ENCODE measurements at regions not wholly inside any gene's neighbourhood (a gene's known extent, or its start where the extent isn't known, plus 50 kb on each side); places are given as distances from the start of the nearest gene placed in this dataset.

- Histone ChIP-seq H3K23ac (ENCODE audit: low read depth, low read length, poor library complexity) (no peak overlapping the region), H2BK15ac (ENCODE audit: low read length) (no peak overlapping the region), H3K18ac (ENCODE audit: low read length) (no peak overlapping the region), H4K8ac (ENCODE audit: low read depth, low read length) (peak overlapping the region; percentile 6), H4K91ac (ENCODE audit: low read depth, low read length, poor library complexity) (no peak overlapping the region), H2BK12ac (ENCODE audit: low read length) (no peak overlapping the region), H2AFZ (ENCODE audit: low read length) (no peak overlapping the region), H3K36me3 (replicated peaks in 1 of 2; ENCODE audit: control insufficient read depth in 2 of 2, insufficient read depth in 2 of 2, low read length in 2 of 2) (no peaks in the 10 kb centered on the region), H2BK120ac (ENCODE audit: low read depth, low read length) (no peak overlapping the region), H3K4me2 (ENCODE audit: insufficient read depth, low read length, poor library complexity, severe bottlenecking) (no peak overlapping the region), H3K4me1 (ENCODE audit: control insufficient read depth in 2 of 2, insufficient read depth in 1 of 2, low read depth in 1 of 2, low read length in 2 of 2) (no peaks in the 10 kb centered on the region), H3K27ac (replicated peaks; ENCODE audit: low read length) (no peak overlapping the region), H3K14ac (ENCODE audit: low read length) (no peak overlapping the region), H2AK5ac (ENCODE audit: low read depth, low read length) (no peak overlapping the region), H3K27me3 (ENCODE audit: control insufficient read depth in 3 of 3, insufficient read depth in 3 of 3, low read depth in 1 of 3, low read length in 3 of 3) (no peaks in the 10 kb centered on the region), H3K79me1 (ENCODE audit: low read depth, low read length) (no peaks in the 10 kb centered on the region), H3K9me3 (replicated peaks in 1 of 2; ENCODE audit: control insufficient read depth in 2 of 2, insufficient read depth in 1 of 2, low read depth in 1 of 2, low read length in 2 of 2) (no peaks in the 10 kb centered on the region), H3K9ac (ENCODE audit: low read depth, low read length, poor library complexity) (no peak overlapping the region), H2BK5ac (ENCODE audit: low read length) (no peak overlapping the region), H3K4me3 (ENCODE audit: low read length in 2 of 2) (no peak overlapping the region), H3K4ac (ENCODE audit: low read length) (no peak overlapping the region)
- WGBS, 2 donors (ENCODE audit: extremely low coverage in 2 of 2, insufficient read length in 2 of 2, insufficient replicate concordance in 1 of 2) = no CpG with 5 or more reads among the region's 7 CpGs
- no peak for DNase-seq (ENCODE audit: low spot score)
These were observed 219.5 kb upstream of the IZUMO3 start for GRCh38 chr9:24765025-24765756.

DNA sequence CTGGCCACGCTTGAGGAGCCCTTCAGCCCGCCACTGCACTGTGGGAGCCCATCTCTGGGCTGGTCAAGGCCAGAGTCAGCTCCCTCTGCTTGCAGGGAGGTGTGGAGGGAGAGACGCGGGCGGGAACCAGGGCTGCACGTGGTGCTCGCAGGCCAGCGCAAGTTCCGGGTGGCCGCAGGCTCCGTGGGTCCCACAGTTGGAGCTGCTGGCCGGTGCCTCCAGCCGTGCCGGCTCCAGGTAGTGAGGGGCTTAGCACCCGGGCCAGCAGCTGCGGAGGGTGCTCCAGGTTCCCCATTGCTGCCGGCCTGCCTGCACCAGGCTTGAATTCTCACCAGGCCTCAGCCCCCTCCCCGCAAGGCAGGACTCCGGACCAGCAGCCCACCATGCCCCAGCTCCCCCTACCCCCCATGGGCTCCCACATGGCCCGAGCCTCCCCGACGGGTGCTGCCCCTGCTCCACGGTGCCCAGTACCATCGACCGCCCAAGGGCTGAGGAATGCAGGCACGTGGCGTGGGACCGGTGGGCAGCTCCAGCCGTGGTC, 192.8 kb upstream of the IZUMO3 start:
- H3K27me3 ChIP-seq (ENCODE audit: control insufficient read depth in 3 of 3, insufficient read depth in 3 of 3, low read depth in 1 of 3, low read length in 3 of 3) = no peaks in the 10 kb centered on the region
- no peak overlapping the region for H2BK15ac ChIP-seq (ENCODE audit: low read length)
- no peak overlapping the region for H2BK12ac ChIP-seq (ENCODE audit: low read length)
- no peak overlapping the region for H3K14ac ChIP-seq (ENCODE audit: low read length)
- H2BK120ac ChIP-seq (ENCODE audit: low read depth, low read length) = no peak overlapping the region
- no peak overlapping the region for H3K9ac ChIP-seq (ENCODE audit: low read depth, low read length, poor library complexity)
- no peak overlapping the region for H3K27ac ChIP-seq (replicated peaks; ENCODE audit: low read length)
- no peak overlapping the region for H4K91ac ChIP-seq (ENCODE audit: low read depth, low read length, poor library complexity)
- H4K8ac ChIP-seq (ENCODE audit: low read depth, low read length) = no peak overlapping the region
- no peak overlapping the region for H2BK5ac ChIP-seq (ENCODE audit: low read length)
- H3K4me3 ChIP-seq (ENCODE audit: low read length in 2 of 2) = peak overlapping the region in 1 of 2 donors; percentile 41
- no peak overlapping the region for H3K4me2 ChIP-seq (ENCODE audit: insufficient read depth, low read length, poor library complexity, severe bottlenecking)
- no peak overlapping the region for H3K4ac ChIP-seq (ENCODE audit: low read length)
- peak overlapping the region; percentile 39 for H3K23ac ChIP-seq (ENCODE audit: low read depth, low read length, poor library complexity)
- H3K18ac ChIP-seq (ENCODE audit: low read length) = no peak overlapping the region
- no peaks in the 10 kb centered on the region for H3K79me1 ChIP-seq (ENCODE audit: low read depth, low read length)
- no CpG with 5 or more reads among the region's 29 CpGs for WGBS, 2 donors (ENCODE audit: extremely low coverage in 2 of 2, insufficient read length in 2 of 2, insufficient replicate concordance in 1 of 2)
- no peak overlapping the region for H2AFZ ChIP-seq (ENCODE audit: low read length)
- H2AK5ac ChIP-seq (ENCODE audit: low read depth, low read length) = no peak overlapping the region
- no peaks in the 10 kb centered on the region for H3K36me3 ChIP-seq (replicated peaks in 1 of 2; ENCODE audit: control insufficient read depth in 2 of 2, insufficient read depth in 2 of 2, low read length in 2 of 2)
- H3K4me1 ChIP-seq (ENCODE audit: control insufficient read depth in 2 of 2, insufficient read depth in 1 of 2, low read depth in 1 of 2, low read length in 2 of 2) = no peaks in the 10 kb centered on the region
- DNase-seq (ENCODE audit: low spot score) = no peak
- H3K9me3 ChIP-seq (replicated peaks in 1 of 2; ENCODE audit: control insufficient read depth in 2 of 2, insufficient read depth in 1 of 2, low read depth in 1 of 2, low read length in 2 of 2) = peaks cover 0 to 4% of the 10 kb centered on the region in 2 donors

DNA sequence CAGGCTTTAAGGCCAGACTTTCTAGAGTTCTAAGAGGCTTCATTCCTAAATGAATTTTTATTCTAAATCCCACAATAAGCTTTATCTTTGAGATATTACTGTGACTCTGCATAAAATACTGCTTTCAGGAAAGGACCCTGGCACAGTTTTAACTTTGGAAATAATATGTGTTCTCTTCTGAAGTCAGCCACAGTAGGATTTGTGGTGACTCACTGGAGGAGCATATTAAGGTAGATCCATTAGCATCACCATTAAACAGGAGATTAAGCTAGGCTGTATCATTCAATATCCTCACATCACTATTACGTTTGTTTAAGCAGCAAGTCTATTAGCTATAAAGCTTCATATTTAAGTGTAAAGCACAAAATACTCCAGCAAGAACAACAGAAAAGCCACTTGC, 186.1 kb upstream of the IZUMO3 start:
- no CpG with 5 or more reads among the region's 1 CpG for whole genome bisulfite sequencing, 2 donors (ENCODE audit: extremely low coverage in 2 of 2, insufficient read length in 2 of 2, insufficient replicate concordance in 1 of 2)
- Histone ChIP-seq H3K27ac (replicated peaks; ENCODE audit: low read length) (no peak overlapping the region), H4K91ac (ENCODE audit: low read depth, low read length, poor library complexity) (no peak overlapping the region), H2BK15ac (ENCODE audit: low read length) (no peak overlapping the region), H3K9me3 (replicated peaks in 1 of 2; ENCODE audit: control insufficient read depth in 2 of 2, insufficient read depth in 1 of 2, low read depth in 1 of 2, low read length in 2 of 2) (no peaks in the 10 kb centered on the region), H2BK120ac (ENCODE audit: low read depth, low read length) (no peak overlapping the region), H3K4me1 (ENCODE audit: control insufficient read depth in 2 of 2, insufficient read depth in 1 of 2, low read depth in 1 of 2, low read length in 2 of 2) (no peaks in the 10 kb centered on the region), H3K79me1 (ENCODE audit: low read depth, low read length) (no peaks in the 10 kb centered on the region), H3K4me3 (ENCODE audit: low read length in 2 of 2) (no peak overlapping the region), H2BK5ac (ENCODE audit: low read length) (no peak overlapping the region), H4K8ac (ENCODE audit: low read depth, low read length) (no peak overlapping the region), H3K18ac (ENCODE audit: low read length) (no peak overlapping the region), H3K14ac (ENCODE audit: low read length) (no peak overlapping the region), H3K27me3 (ENCODE audit: control insufficient read depth in 3 of 3, insufficient read depth in 3 of 3, low read depth in 1 of 3, low read length in 3 of 3) (no peaks in the 10 kb centered on the region), H2AFZ (ENCODE audit: low read length) (no peak overlapping the region), H2AK5ac (ENCODE audit: low read depth, low read length) (no peak overlapping the region), H2BK12ac (ENCODE audit: low read length) (no peak overlapping the region), H3K4me2 (ENCODE audit: insufficient read depth, low read length, poor library complexity, severe bottlenecking) (no peak overlapping the region), H3K23ac (ENCODE audit: low read depth, low read length, poor library complexity) (no peak overlapping the region), H3K4ac (ENCODE audit: low read length) (no peak overlapping the region), H3K36me3 (replicated peaks in 1 of 2; ENCODE audit: control insufficient read depth in 2 of 2, insufficient read depth in 2 of 2, low read length in 2 of 2) (no peaks in the 10 kb centered on the region), H3K9ac (ENCODE audit: low read depth, low read length, poor library complexity) (no peak overlapping the region)
- DNase-seq (ENCODE audit: low spot score) = no peak

DNA sequence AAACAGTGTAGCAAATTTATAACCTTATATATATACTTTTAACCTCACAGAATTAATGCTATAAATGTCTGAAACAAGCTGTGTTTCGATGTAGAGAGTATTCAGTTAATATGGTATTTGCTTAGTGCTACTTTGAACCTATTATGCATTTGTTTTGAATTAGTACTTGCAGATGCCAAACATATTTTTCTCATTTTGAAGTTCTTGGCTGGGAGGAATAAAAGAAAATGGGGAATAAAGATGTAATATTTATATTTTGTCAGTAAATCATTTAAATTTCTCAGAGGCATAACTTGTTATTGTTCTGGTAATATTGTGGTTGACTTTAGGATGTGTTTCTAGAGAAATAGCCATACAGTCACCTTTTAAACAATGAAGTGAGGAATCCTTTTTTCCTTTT, 175.9 kb upstream of the IZUMO3 start:
- no peak overlapping the region for H4K8ac ChIP-seq (ENCODE audit: low read depth, low read length)
- no peaks in the 10 kb centered on the region for H3K9me3 ChIP-seq (replicated peaks in 1 of 2; ENCODE audit: control insufficient read depth in 2 of 2, insufficient read depth in 1 of 2, low read depth in 1 of 2, low read length in 2 of 2)
- no peak overlapping the region for H3K27ac ChIP-seq (replicated peaks; ENCODE audit: low read length)
- H2BK5ac ChIP-seq (ENCODE audit: low read length) = no peak overlapping the region
- H3K4ac ChIP-seq (ENCODE audit: low read length) = no peak overlapping the region
- H2AK5ac ChIP-seq (ENCODE audit: low read depth, low read length) = no peak overlapping the region
- H3K27me3 ChIP-seq (ENCODE audit: control insufficient read depth in 3 of 3, insufficient read depth in 3 of 3, low read depth in 1 of 3, low read length in 3 of 3) = no peaks in the 10 kb centered on the region
- no peaks in the 10 kb centered on the region for H3K36me3 ChIP-seq (replicated peaks in 1 of 2; ENCODE audit: control insufficient read depth in 2 of 2, insufficient read depth in 2 of 2, low read length in 2 of 2)
- H3K14ac ChIP-seq (ENCODE audit: low read length) = no peak overlapping the region
- H2BK15ac ChIP-seq (ENCODE audit: low read length) = no peak overlapping the region
- no peaks in the 10 kb centered on the region for H3K79me1 ChIP-seq (ENCODE audit: low read depth, low read length)
- H3K4me2 ChIP-seq (ENCODE audit: insufficient read depth, low read length, poor library complexity, severe bottlenecking) = no peak overlapping the region
- H3K4me1 ChIP-seq (ENCODE audit: control insufficient read depth in 2 of 2, insufficient read depth in 1 of 2, low read depth in 1 of 2, low read length in 2 of 2) = no peaks in the 10 kb centered on the region
- DNase-seq (ENCODE audit: low spot score) = no peak
- H2BK120ac ChIP-seq (ENCODE audit: low read depth, low read length) = no peak overlapping the region
- no peak overlapping the region for H3K9ac ChIP-seq (ENCODE audit: low read depth, low read length, poor library complexity)
- no CpG with 5 or more reads among the region's 1 CpG for WGBS, 2 donors (ENCODE audit: extremely low coverage in 2 of 2, insufficient read length in 2 of 2, insufficient replicate concordance in 1 of 2)
- H3K4me3 ChIP-seq (ENCODE audit: low read length in 2 of 2) = no peak overlapping the region
- no peak overlapping the region for H2AFZ ChIP-seq (ENCODE audit: low read length)
- no peak overlapping the region for H3K23ac ChIP-seq (ENCODE audit: low read depth, low read length, poor library complexity)
- no peak overlapping the region for H2BK12ac ChIP-seq (ENCODE audit: low read length)
- H4K91ac ChIP-seq (ENCODE audit: low read depth, low read length, poor library complexity) = no peak overlapping the region
- H3K18ac ChIP-seq (ENCODE audit: low read length) = no peak overlapping the region
